SK-N-SH (cell line): ENCODE measurements at regions not wholly inside any gene's neighbourhood (a gene's known extent, or its start where the extent isn't known, plus 50 kb on each side); places are given as distances from the start of the nearest gene placed in this dataset.

ENCODE experiments used
- ELF1 ChIP-seq: IDR thresholded peaks from 2 replicates; pipeline ENCODE4 v1.4.0; 2012
- EZH2phosphoT487 ChIP-seq: fragments of 200-600 bp; sonication (generic); IDR thresholded peaks from 2 replicates; pipeline ENCODE4 v1.6.1; 2017; ENCODE audit warnings: low read depth, mixed run types, mild to moderate bottlenecking, antibody characterized with exemption, moderate library complexity, borderline replicate concordance
- FOXJ3 ChIP-seq: sonication (generic); formaldehyde crosslinking; IDR thresholded peaks from 2 replicates; pipeline ENCODE4 v1.5.1; 2020; ENCODE audit warnings: mild to moderate bottlenecking, missing genetic modification reagents
- MXI1 ChIP-seq: IDR thresholded peaks from 2 replicates; pipeline ENCODE4 v1.6.1; 2012; ENCODE audit warnings: mild to moderate bottlenecking, low read depth, low read length, improper control_type of control experiment
- YY1 ChIP-seq: IDR thresholded peaks from 2 replicates; pipeline ENCODE4 v1.4.0; 2012; ENCODE audit warnings: low read depth, mild to moderate bottlenecking
- TF ChIP-seq, protein P1 (sequence below): fragments of 200-600 bp; sonication (generic); IDR thresholded peaks from 2 replicates; pipeline ENCODE4 v1.6.1; 2017; ENCODE audit warnings: antibody characterized with exemption, mild to moderate bottlenecking, moderate library complexity
- TF ChIP-seq, protein P2 (sequence below): IDR thresholded peaks from 2 replicates; pipeline ENCODE4 v1.6.1; 2012; ENCODE audit warnings: mild to moderate bottlenecking, low read depth, low read length, moderate library complexity
- TF ChIP-seq, protein P3 (sequence below): IDR thresholded peaks from 2 replicates; pipeline ENCODE4 v1.4.0; 2012; ENCODE audit warnings: low read depth

DNA sequence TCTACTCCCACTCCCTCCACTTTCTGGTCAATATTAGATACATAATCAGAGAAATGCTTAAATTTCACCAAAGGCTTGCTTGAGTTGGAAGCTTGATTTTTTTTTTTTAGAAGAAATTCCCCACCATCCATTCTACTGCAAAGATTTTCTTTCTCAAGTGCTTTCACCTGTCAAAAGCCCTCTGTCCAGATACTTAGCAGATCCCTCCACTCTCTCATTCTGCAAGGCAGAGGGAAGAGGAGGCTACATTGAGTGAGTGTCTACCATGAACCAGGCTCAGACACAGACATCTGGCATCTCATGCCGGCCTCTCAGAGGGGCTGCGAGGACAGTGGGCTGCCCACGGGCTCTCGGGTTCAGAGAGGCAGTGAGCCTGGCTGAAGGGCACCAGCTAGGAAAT is 127.6 kb upstream of the GSC start:
- TF ChIP-seq, protein P1, sequence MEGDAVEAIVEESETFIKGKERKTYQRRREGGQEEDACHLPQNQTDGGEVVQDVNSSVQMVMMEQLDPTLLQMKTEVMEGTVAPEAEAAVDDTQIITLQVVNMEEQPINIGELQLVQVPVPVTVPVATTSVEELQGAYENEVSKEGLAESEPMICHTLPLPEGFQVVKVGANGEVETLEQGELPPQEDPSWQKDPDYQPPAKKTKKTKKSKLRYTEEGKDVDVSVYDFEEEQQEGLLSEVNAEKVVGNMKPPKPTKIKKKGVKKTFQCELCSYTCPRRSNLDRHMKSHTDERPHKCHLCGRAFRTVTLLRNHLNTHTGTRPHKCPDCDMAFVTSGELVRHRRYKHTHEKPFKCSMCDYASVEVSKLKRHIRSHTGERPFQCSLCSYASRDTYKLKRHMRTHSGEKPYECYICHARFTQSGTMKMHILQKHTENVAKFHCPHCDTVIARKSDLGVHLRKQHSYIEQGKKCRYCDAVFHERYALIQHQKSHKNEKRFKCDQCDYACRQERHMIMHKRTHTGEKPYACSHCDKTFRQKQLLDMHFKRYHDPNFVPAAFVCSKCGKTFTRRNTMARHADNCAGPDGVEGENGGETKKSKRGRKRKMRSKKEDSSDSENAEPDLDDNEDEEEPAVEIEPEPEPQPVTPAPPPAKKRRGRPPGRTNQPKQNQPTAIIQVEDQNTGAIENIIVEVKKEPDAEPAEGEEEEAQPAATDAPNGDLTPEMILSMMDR = no peak
- TF ChIP-seq FOXJ3 (CRISPR knock-in tag) (no peak), YY1 (no peak), ELF1 (no peak), MXI1 (no peak), EZH2phosphoT487 (no peak)
- TF ChIP-seq, protein P2, sequence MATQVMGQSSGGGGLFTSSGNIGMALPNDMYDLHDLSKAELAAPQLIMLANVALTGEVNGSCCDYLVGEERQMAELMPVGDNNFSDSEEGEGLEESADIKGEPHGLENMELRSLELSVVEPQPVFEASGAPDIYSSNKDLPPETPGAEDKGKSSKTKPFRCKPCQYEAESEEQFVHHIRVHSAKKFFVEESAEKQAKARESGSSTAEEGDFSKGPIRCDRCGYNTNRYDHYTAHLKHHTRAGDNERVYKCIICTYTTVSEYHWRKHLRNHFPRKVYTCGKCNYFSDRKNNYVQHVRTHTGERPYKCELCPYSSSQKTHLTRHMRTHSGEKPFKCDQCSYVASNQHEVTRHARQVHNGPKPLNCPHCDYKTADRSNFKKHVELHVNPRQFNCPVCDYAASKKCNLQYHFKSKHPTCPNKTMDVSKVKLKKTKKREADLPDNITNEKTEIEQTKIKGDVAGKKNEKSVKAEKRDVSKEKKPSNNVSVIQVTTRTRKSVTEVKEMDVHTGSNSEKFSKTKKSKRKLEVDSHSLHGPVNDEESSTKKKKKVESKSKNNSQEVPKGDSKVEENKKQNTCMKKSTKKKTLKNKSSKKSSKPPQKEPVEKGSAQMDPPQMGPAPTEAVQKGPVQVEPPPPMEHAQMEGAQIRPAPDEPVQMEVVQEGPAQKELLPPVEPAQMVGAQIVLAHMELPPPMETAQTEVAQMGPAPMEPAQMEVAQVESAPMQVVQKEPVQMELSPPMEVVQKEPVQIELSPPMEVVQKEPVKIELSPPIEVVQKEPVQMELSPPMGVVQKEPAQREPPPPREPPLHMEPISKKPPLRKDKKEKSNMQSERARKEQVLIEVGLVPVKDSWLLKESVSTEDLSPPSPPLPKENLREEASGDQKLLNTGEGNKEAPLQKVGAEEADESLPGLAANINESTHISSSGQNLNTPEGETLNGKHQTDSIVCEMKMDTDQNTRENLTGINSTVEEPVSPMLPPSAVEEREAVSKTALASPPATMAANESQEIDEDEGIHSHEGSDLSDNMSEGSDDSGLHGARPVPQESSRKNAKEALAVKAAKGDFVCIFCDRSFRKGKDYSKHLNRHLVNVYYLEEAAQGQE = no peak
- TF ChIP-seq, protein P3, sequence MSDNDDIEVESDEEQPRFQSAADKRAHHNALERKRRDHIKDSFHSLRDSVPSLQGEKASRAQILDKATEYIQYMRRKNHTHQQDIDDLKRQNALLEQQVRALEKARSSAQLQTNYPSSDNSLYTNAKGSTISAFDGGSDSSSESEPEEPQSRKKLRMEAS = no peak
